K562 (cell line): ENCODE measurements at regions not wholly inside any gene's neighbourhood (a gene's known extent, or its start where the extent isn't known, plus 50 kb on each side); places are given as distances from the start of the nearest gene placed in this dataset.
A peak's percentile ranks its signal among the peaks of the same experiment; 100 is the strongest.

Experiments used
- BHLHE40 ChIP-seq: IDR thresholded peaks from 2 replicates; pipeline ENCODE4 v1.6.1; 2011; ENCODE audit warnings: low read length, improper control_type of control experiment
- CREM ChIP-seq: IDR thresholded peaks from 2 replicates; pipeline ENCODE4 v1.6.1; 2014; ENCODE audit warnings: antibody characterized with exemption, low read depth
- EP300 ChIP-seq: IDR thresholded peaks from 2 replicates; pipeline ENCODE4 v1.6.1; 2012; ENCODE audit warnings: low read length, improper control_type of control experiment
- ERF ChIP-seq: fragments of 450-650 bp; formaldehyde crosslinking; IDR thresholded peaks from 2 replicates; pipeline ENCODE4 v1.4.0; 2020; ENCODE audit warnings: mild to moderate bottlenecking, mixed read lengths
- FOSL1 ChIP-seq: fragments of 200-800 bp; sonication (Bioruptor generic); conservative IDR thresholded peaks from 2 replicates; pipeline ENCODE4 v1.6.1; 2016; ENCODE audit warnings: missing genetic modification characterization, missing compliant biosample characterization
- GABPA ChIP-seq: fragments of 200-800 bp; sonication (Bioruptor generic); conservative IDR thresholded peaks from 2 replicates; pipeline ENCODE4 v1.6.1; 2016; ENCODE audit warnings: low read depth, missing genetic modification characterization, missing compliant biosample characterization
- GABPB2 ChIP-seq: fragments of 250-450 bp; sonication (Bioruptor Pico); conservative IDR thresholded peaks from 2 replicates; pipeline ENCODE4 v1.5.1; 2021; ENCODE audit warnings: mild to moderate bottlenecking
- GATA2 ChIP-seq: sonication (generic); formaldehyde crosslinking; IDR thresholded peaks from 2 replicates; pipeline ENCODE4 v1.4.0; 2020; ENCODE audit warnings: mild to moderate bottlenecking, missing genetic modification reagents
- ILF3 ChIP-seq: fragments of 450-650 bp; IDR thresholded peaks from 2 replicates; pipeline ENCODE4 v1.6.1; 2018; ENCODE audit warnings: antibody characterized with exemption, mild to moderate bottlenecking, moderate library complexity, borderline replicate concordance
- KAT7 ChIP-seq: sonication (generic); formaldehyde crosslinking; IDR thresholded peaks from 2 replicates; pipeline ENCODE4 v1.8.0; 2022; ENCODE audit warnings: missing genetic modification reagents, mild to moderate bottlenecking, borderline replicate concordance
- KHSRP ChIP-seq: fragments of 450-650 bp; IDR thresholded peaks from 2 replicates; pipeline ENCODE4 v1.6.1; 2017
- MBD2 ChIP-seq: sonication (generic); IDR thresholded peaks from 2 replicates; pipeline ENCODE4 v1.6.1; 2016; ENCODE audit warnings: low read depth, borderline replicate concordance
- MCM5 ChIP-seq: fragments of 450-650 bp; IDR thresholded peaks from 2 replicates; pipeline ENCODE4 v1.6.1; 2016; ENCODE audit warnings: low read depth
- NR2C2 ChIP-seq, 2 experiments: fragments of 200-800 bp in 1 of 2; sonication (Bioruptor generic) in 1 of 2; sonication (generic) in 1 of 2; formaldehyde crosslinking in 1 of 2; IDR thresholded peaks; 2 replicates each; pipeline versions ENCODE4 v1.6.1 to v1.8.0; 2016 to 2022; ENCODE audit warnings: mild to moderate bottlenecking in 1 of 2, missing compliant biosample characterization in 1 of 2, missing genetic modification characterization in 1 of 2, missing genetic modification reagents in 1 of 2
- POLR2A ChIP-seq: fragments of 450-650 bp; conservative IDR thresholded peaks from 2 replicates; pipeline ENCODE4 v1.6.1; 2016
- PURB ChIP-seq: sonication (generic); formaldehyde crosslinking; IDR thresholded peaks from 2 replicates; pipeline ENCODE4 v1.9.0; 2021; ENCODE audit warnings: low read depth, mild to moderate bottlenecking, missing genetic modification reagents
- SOX6 ChIP-seq: fragments of 450-650 bp; IDR thresholded peaks from 2 replicates; pipeline ENCODE4 v1.6.1; 2014; ENCODE audit warnings: mild to moderate bottlenecking
- SRSF7 ChIP-seq: fragments of 200-400 bp; formaldehyde crosslinking; optimal IDR thresholded peaks from 2 replicates; pipeline ENCODE3; 2017; ENCODE audit warnings: mild to moderate bottlenecking, low read depth, low read length
- STAG1 ChIP-seq: sonication (generic); formaldehyde crosslinking; IDR thresholded peaks from 2 replicates; pipeline ENCODE4 v1.5.0; 2020; ENCODE audit warnings: missing genetic modification reagents, borderline replicate concordance
- SUPT5H ChIP-seq: fragments of 450-650 bp; IDR thresholded peaks from 2 replicates; pipeline ENCODE4 v1.6.1; 2016
- TSC22D4 ChIP-seq: fragments of 450-650 bp; IDR thresholded peaks from 2 replicates; pipeline ENCODE4 v1.6.1; 2016; ENCODE audit warnings: missing genetic modification characterization, missing biosample characterization, control low read depth
- ZFX ChIP-seq: sonication (generic); formaldehyde crosslinking; IDR thresholded peaks from 2 replicates; pipeline ENCODE4 v1.8.0; 2022; ENCODE audit warnings: mild to moderate bottlenecking, missing genetic modification reagents, moderate library complexity
- ZNF263 ChIP-seq: sonication (generic); formaldehyde crosslinking; IDR thresholded peaks from 2 replicates; pipeline ENCODE4 v1.8.0; 2022; ENCODE audit warnings: mild to moderate bottlenecking, missing genetic modification reagents, borderline replicate concordance
- ZNF431 ChIP-seq: sonication (generic); formaldehyde crosslinking; IDR thresholded peaks from 2 replicates; pipeline ENCODE4 v1.8.0; 2022; ENCODE audit warnings: mild to moderate bottlenecking, missing genetic modification reagents
- TF ChIP-seq, protein P1 (sequence below): fragments of 450-650 bp; IDR thresholded peaks from 2 replicates; pipeline ENCODE4 v1.6.1; 2014; ENCODE audit warnings: low read depth, mild to moderate bottlenecking, moderate library complexity, borderline replicate concordance
- TF ChIP-seq, protein P2 (sequence below): fragments of 250-450 bp; sonication (Bioruptor Pico); IDR thresholded peaks from 2 replicates; pipeline ENCODE4 v1.8.0; 2021; ENCODE audit warnings: moderate library complexity, mild to moderate bottlenecking, inconsistent platforms
- TF ChIP-seq, protein P3 (sequence below): sonication (generic); formaldehyde crosslinking; IDR thresholded peaks from 2 replicates; pipeline ENCODE4 v1.8.1; 2022; ENCODE audit warnings: missing genetic modification reagents

DNA sequence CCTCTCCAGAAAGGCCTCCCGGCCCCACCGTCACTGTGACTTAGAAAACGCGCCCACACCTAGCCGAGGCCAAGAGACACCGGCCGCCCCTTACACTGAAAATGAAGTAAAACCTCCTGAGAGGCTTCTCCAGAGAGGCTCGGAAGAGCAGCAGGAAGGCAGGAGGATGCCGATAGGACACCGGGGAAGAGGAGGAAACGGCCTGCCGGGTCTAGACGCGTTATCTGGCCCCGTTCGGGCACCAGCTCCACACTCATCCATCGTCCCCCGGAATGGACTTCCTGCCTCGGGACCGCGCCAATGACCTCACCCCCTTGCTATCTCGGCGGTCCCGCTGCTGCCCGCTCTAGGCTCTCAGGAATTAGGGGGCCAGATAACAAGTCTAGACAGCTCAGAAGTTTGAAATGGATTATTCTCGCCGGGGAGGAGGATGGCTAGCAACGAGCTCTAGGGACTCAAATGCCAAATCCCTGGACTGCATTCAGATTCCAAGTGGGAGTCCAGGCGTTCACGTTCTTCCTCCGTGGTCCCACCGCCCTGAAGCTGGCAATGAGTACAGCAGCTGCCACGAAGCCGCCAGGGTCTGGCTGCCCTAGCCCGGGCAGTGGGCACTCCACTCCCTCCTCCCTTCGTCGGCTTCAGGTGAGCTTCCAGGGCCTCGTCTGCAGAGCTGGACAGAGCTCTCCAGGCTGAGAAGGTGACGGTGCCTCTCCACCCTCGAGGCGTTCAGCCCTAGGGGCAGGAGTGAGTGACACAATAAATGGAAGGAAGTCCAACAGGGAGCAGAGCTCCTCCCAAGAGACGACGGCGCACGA is 350.9 kb downstream of the FOXL1 start (continued):
- TF ChIP-seq TSC22D4 (tag) (no peak), ILF3 (no peak), EP300 (peak; percentile 58; the same call in 1 of the 2 replicates), MBD2 (0 out of 2 replicates have a peak, but pooled peaks have one; percentile 44), PURB (CRISPR knock-in tag) (no peak), KAT7 (no peak), STAG1 (CRISPR knock-in tag) (no peak), ZNF263 (CRISPR knock-in tag) (peak; percentile 74; the same call in 1 of the 2 replicates), ERF (CRISPR knock-in tag) (no peak), SOX6 (peak; percentile 53; the same call in 1 of the 2 replicates), SRSF7 (no peak), POLR2A (no peak), BHLHE40 (peak; percentile 36; the same call in 1 of the 2 replicates), GATA2 (CRISPR knock-in tag) (peak; percentile 86), FOSL1 (tag) (no peak), KHSRP (no peak), NR2C2 (CRISPR knock-in tag; IDR thresholded peaks at IDR 0.05) (no peak), NR2C2 (tag; IDR thresholded peaks at IDR 0.05) (peak; percentile 34; the same call in 1 of the 2 replicates), CREM (peak; percentile 78), ZFX (CRISPR knock-in tag) (no peak), MCM5 (no peak), SUPT5H (no peak), GABPB2 (CRISPR knock-in tag) (no peak), ZNF431 (no peak), GABPA (peak; percentile 80)
- TF ChIP-seq, protein P1, sequence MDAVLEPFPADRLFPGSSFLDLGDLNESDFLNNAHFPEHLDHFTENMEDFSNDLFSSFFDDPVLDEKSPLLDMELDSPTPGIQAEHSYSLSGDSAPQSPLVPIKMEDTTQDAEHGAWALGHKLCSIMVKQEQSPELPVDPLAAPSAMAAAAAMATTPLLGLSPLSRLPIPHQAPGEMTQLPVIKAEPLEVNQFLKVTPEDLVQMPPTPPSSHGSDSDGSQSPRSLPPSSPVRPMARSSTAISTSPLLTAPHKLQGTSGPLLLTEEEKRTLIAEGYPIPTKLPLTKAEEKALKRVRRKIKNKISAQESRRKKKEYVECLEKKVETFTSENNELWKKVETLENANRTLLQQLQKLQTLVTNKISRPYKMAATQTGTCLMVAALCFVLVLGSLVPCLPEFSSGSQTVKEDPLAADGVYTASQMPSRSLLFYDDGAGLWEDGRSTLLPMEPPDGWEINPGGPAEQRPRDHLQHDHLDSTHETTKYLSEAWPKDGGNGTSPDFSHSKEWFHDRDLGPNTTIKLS, result no peak
- TF ChIP-seq, protein P2, sequence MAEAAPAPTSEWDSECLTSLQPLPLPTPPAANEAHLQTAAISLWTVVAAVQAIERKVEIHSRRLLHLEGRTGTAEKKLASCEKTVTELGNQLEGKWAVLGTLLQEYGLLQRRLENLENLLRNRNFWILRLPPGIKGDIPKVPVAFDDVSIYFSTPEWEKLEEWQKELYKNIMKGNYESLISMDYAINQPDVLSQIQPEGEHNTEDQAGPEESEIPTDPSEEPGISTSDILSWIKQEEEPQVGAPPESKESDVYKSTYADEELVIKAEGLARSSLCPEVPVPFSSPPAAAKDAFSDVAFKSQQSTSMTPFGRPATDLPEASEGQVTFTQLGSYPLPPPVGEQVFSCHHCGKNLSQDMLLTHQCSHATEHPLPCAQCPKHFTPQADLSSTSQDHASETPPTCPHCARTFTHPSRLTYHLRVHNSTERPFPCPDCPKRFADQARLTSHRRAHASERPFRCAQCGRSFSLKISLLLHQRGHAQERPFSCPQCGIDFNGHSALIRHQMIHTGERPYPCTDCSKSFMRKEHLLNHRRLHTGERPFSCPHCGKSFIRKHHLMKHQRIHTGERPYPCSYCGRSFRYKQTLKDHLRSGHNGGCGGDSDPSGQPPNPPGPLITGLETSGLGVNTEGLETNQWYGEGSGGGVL, result no peak
- TF ChIP-seq, protein P3, sequence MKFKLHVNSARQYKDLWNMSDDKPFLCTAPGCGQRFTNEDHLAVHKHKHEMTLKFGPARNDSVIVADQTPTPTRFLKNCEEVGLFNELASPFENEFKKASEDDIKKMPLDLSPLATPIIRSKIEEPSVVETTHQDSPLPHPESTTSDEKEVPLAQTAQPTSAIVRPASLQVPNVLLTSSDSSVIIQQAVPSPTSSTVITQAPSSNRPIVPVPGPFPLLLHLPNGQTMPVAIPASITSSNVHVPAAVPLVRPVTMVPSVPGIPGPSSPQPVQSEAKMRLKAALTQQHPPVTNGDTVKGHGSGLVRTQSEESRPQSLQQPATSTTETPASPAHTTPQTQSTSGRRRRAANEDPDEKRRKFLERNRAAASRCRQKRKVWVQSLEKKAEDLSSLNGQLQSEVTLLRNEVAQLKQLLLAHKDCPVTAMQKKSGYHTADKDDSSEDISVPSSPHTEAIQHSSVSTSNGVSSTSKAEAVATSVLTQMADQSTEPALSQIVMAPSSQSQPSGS (CRISPR knock-in tag), result peak; percentile 89
